ENCODE measurements at regions not wholly inside any gene's neighbourhood (a gene's known extent, or its start where the extent isn't known, plus 50 kb on each side); places are given as distances from the start of the nearest gene placed in this dataset.

- ATAC-seq (ENCODE audit: low read depth) (peak; percentile 29; the same call in 1 of the 3 replicates), DNase-seq (ENCODE audit: low spot score) (no peak)
- H3K27me3 ChIP-seq (ENCODE audit: insufficient read depth, poor library complexity, severe bottlenecking), result no peaks in the 10 kb centered on the region
These were observed 430.1 kb upstream of the WWC1 start for GRCh38 chr5:167861129-167861927.

GRCh38 chr5:167861928-167862426 is 429.5 kb upstream of the WWC1 start:
- no peaks in the 10 kb centered on the region for H3K27me3 ChIP-seq (ENCODE audit: insufficient read depth, poor library complexity, severe bottlenecking)
- no peaks in the 10 kb centered on the region for H3K36me3 ChIP-seq (ENCODE audit: low read depth)
- no peaks in the 10 kb centered on the region for H3K4me1 ChIP-seq (ENCODE audit: insufficient read depth, poor library complexity, severe bottlenecking)
- H3K9me3 ChIP-seq (ENCODE audit: severe bottlenecking), result no peaks in the 10 kb centered on the region
- ATAC-seq (ENCODE audit: low read depth) (no peak), DNase-seq (ENCODE audit: low spot score) (no peak)
- no peak for TF ChIP-seq CTCF (IDR thresholded peaks at IDR 0.05; ENCODE audit: poor library complexity, severe bottlenecking)
- H3K4me3 ChIP-seq (ENCODE audit: severe bottlenecking), result no peak overlapping the region
- H3K27ac ChIP-seq (ENCODE audit: poor library complexity, severe bottlenecking), result no peak overlapping the region

More at GRCh38 chr5:167861129-167861927, 430.1 kb upstream of the WWC1 start:
- no peak overlapping the region for H3K4me3 ChIP-seq (ENCODE audit: severe bottlenecking)
- TF ChIP-seq CTCF (IDR thresholded peaks at IDR 0.05; ENCODE audit: poor library complexity, severe bottlenecking), result no peak
- H3K27ac ChIP-seq (ENCODE audit: poor library complexity, severe bottlenecking), result no peak overlapping the region
- no peaks in the 10 kb centered on the region for H3K36me3 ChIP-seq (ENCODE audit: low read depth)
- no peaks in the 10 kb centered on the region for H3K4me1 ChIP-seq (ENCODE audit: insufficient read depth, poor library complexity, severe bottlenecking)
- no peaks in the 10 kb centered on the region for H3K9me3 ChIP-seq (ENCODE audit: severe bottlenecking)

- Histone ChIP-seq H3K36me3 (ENCODE audit: low read depth) (no peaks in the 10 kb centered on the region), H3K27ac (ENCODE audit: poor library complexity, severe bottlenecking) (no peak overlapping the region), H3K4me1 (ENCODE audit: insufficient read depth, poor library complexity, severe bottlenecking) (no peaks in the 10 kb centered on the region), H3K27me3 (ENCODE audit: insufficient read depth, poor library complexity, severe bottlenecking) (no peaks in the 10 kb centered on the region), H3K9me3 (ENCODE audit: severe bottlenecking) (no peaks in the 10 kb centered on the region), H3K4me3 (ENCODE audit: severe bottlenecking) (no peak overlapping the region)
- DNase-seq (ENCODE audit: low spot score) (no peak), ATAC-seq (ENCODE audit: low read depth) (no peak)
- no peak for TF ChIP-seq CTCF (IDR thresholded peaks at IDR 0.05; ENCODE audit: poor library complexity, severe bottlenecking)
These were observed 427.6 kb upstream of the WWC1 start for GRCh38 chr5:167863883-167864282.

GRCh38 chr5:167864801-167865200 is 426.6 kb upstream of the WWC1 start:
- no peaks in the 10 kb centered on the region for H3K4me1 ChIP-seq (ENCODE audit: insufficient read depth, poor library complexity, severe bottlenecking)
- H3K4me3 ChIP-seq (ENCODE audit: severe bottlenecking), result no peak overlapping the region
- H3K36me3 ChIP-seq (ENCODE audit: low read depth), result no peaks in the 10 kb centered on the region
- no peak for ATAC-seq (ENCODE audit: low read depth)
- no peak for DNase-seq (ENCODE audit: low spot score)
- no peaks in the 10 kb centered on the region for H3K27me3 ChIP-seq (ENCODE audit: insufficient read depth, poor library complexity, severe bottlenecking)
- H3K27ac ChIP-seq (ENCODE audit: poor library complexity, severe bottlenecking), result no peak overlapping the region
- no peaks in the 10 kb centered on the region for H3K9me3 ChIP-seq (ENCODE audit: severe bottlenecking)
- TF ChIP-seq CTCF (IDR thresholded peaks at IDR 0.05; ENCODE audit: poor library complexity, severe bottlenecking), result no peak

GRCh38 chr5:167866797-167867196 is 424.6 kb upstream of the WWC1 start:
- Histone ChIP-seq H3K36me3 (ENCODE audit: low read depth) (no peaks in the 10 kb centered on the region), H3K4me1 (ENCODE audit: insufficient read depth, poor library complexity, severe bottlenecking) (no peaks in the 10 kb centered on the region), H3K9me3 (ENCODE audit: severe bottlenecking) (no peaks in the 10 kb centered on the region), H3K4me3 (ENCODE audit: severe bottlenecking) (no peak overlapping the region), H3K27me3 (ENCODE audit: insufficient read depth, poor library complexity, severe bottlenecking) (no peaks in the 10 kb centered on the region), H3K27ac (ENCODE audit: poor library complexity, severe bottlenecking) (no peak overlapping the region)
- TF ChIP-seq CTCF (IDR thresholded peaks at IDR 0.05; ENCODE audit: poor library complexity, severe bottlenecking), result no peak
- no peak for DNase-seq (ENCODE audit: low spot score)
- no peak for ATAC-seq (ENCODE audit: low read depth)
